GDM1 (cell line): ENCODE measurements at regions not wholly inside any gene's neighbourhood (a gene's known extent, or its start where the extent isn't known, plus 50 kb on each side); places are given as distances from the start of the nearest gene placed in this dataset.

ENCODE experiments used
- DNase-seq: peaks from one replicate; lab custom pipeline; 2025; lab: John Stamatoyannopoulos, UW

- DNase-seq, result no peak
Observed at GRCh38 chr16:49127103-49127502, 154.5 kb downstream of the CBLN1 start.

DNA sequence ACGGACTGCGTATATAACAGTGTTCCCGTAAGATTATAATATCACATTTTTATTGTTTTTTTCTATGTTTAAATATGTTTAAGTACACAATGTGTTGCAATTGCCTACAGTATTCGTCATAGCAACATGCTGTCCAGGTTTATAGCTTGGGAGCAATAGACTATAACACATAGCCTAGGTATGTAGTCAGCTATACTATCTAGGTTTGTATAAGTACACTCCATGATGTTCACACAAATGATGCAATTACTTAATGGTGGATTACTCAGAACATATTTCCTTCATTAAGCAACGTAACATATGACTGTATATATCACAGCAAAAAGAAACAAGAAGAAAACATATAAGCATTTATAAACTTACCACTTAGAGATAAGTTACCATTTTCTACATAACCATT, 160.0 kb downstream of the CBLN1 start:
- DNase-seq, result no peak

GRCh38 chr16:49120631-49121030, 161.0 kb downstream of the CBLN1 start:
- DNase-seq, result no peak

DNA sequence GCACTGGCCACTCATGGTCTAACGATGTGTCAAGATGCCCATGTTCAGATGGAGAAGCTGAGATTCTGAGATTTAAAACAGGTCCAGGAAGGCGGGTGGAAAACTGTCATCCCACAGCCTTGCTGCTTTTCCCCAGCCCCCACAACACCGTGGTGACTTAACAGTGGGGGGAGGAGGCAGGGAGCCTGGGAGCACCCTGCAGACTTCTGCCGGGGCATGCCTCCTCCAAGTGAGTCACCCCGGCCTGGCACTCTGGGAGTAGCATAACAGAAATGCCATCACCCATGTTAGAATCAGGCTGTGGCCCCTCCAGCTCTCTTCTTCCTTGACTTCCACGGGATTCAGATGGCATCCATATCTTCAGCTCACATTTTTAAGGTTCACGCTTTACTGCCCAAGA, 164.8 kb downstream of the CBLN1 start:
- no peak for DNase-seq

DNA sequence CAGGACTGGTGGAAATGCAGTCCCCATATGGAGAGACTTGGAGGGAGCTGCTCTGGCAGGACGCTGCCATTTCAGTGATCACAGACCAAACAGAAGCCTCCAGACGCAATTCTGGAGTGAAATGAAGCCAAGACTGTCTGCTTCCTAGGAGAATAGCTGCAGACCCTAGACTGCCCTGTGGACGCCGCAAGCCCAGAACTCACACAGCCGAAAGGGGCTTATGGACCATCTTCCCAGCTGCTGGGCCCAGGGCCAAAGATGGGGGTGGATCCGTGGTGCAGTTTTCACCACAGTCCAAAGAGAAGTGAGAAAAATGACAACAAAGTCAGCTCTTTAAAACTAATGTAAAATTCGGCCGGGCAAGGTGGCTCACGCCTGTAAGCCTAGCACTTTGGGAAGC, 165.7 kb downstream of the CBLN1 start:
- DNase-seq, result no peak

- no peak for DNase-seq
Observed at GRCh38 chr16:49112754-49113153, 168.9 kb downstream of the CBLN1 start.

- no peak for DNase-seq
Observed at GRCh38 chr16:49111351-49111750, 170.3 kb downstream of the CBLN1 start.

DNA sequence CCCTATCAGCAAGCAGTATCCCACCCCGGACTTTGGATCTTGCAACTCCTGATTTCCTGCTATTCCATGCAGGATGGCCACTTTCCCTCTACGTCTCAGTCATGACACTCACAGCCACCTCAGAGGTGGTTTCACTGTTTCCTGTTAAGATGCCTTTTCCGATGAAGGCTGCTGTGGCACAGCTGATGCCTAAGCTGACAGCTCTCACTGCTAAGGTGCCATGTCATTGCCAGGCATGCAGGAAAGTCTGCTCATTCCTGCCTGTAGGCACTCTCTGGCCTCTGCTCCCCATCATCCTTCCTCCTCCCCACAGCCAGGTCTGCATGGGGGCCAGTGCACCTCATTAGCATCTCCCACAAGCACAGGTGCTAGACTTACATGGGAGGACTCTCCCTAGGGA, 173.0 kb downstream of the CBLN1 start:
- DNase-seq, result no peak

GRCh38 chr16:49103298-49103697, 178.3 kb downstream of the CBLN1 start:
- no peak for DNase-seq

- no peak for DNase-seq
Observed at GRCh38 chr16:49101997-49102396, 179.6 kb downstream of the CBLN1 start.

GRCh38 chr16:49100366-49100765, 181.3 kb downstream of the CBLN1 start:
- DNase-seq, result no peak

- DNase-seq, result no peak
Observed at GRCh38 chr16:49097964-49098363, 183.7 kb downstream of the CBLN1 start.

DNA sequence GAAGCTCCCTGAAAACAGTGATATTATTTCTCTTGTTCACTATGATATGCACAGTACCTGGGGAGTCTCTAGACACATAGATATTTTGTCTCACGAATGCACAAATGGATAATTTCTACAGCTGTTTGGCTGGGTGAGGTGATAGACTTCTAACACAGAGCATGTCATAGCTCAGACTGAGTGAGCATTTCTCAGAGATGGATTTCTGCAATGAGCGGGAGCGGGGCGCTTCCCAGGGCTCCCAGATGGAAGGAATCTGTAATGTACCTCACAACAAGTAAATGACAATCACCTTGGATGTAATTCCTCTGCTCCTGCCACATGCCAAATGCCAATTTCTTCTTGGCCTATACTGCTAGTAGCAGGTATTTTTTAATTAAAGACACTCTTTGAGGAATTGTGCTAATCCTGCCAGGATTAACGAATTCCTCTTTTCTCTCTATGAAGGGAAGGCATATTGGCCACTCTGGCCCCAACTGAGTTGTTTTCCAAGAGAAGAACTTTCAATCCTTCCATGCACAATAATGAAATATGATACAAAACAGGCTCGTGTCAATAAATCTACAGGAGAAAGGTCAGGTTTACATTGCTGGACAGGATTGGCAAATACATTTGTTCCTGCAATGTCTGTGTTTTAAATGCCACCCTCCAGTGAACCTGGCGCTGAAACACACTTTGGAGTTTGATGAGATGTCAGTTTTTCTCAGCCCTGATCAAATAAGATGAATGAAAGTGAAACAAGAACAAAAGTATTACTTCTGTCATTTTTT, 185.3 kb downstream of the CBLN1 start:
- no peak for DNase-seq

DNA sequence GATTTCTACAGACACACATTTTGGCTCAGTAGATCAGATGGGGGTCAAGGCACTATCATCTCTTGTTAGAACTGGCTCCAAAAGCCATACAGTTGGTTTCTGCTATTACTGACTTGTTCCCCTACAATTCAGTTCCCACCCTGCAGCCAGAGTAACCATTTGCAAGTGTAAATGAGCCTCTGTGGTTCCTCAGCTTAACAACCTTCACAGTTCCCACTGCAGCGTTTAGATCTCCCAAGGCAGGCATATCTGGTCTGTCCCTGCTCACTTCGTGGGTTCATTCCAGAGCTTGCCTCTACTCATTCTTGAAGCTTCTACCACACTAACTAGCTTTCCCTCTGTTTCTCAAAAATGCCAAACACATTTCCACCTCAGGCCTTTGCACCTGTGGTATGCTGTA, 186.1 kb downstream of the CBLN1 start:
- no peak for DNase-seq

GRCh38 chr16:49094471-49094870, 187.2 kb downstream of the CBLN1 start:
- DNase-seq, result no peak

GRCh38 chr16:49093939-49094338, 187.7 kb downstream of the CBLN1 start:
- no peak for DNase-seq

- no peak for DNase-seq
Observed at GRCh38 chr16:49092704-49093103, 188.9 kb downstream of the CBLN1 start.

- no peak for DNase-seq
Observed at GRCh38 chr16:49089533-49089932, 192.1 kb downstream of the CBLN1 start.

DNA sequence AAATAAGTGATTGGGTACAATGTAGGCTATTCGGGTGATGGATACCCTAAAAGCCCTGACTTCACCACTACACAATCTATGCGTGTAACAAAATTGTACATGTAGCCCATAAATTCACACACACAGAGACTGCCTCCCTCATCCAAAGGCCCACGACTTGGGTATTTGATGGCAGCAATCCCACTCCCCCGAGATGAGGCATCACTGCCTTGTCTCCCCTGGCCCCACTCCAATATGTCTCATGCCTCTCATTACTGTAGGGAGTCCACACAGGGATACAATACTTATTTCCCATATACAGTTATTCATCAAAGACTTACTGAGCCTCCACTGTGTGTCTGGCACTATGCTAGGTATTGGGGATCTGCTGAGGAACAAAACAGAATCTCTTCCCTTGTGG, 192.6 kb downstream of the CBLN1 start:
- DNase-seq, result no peak

DNA sequence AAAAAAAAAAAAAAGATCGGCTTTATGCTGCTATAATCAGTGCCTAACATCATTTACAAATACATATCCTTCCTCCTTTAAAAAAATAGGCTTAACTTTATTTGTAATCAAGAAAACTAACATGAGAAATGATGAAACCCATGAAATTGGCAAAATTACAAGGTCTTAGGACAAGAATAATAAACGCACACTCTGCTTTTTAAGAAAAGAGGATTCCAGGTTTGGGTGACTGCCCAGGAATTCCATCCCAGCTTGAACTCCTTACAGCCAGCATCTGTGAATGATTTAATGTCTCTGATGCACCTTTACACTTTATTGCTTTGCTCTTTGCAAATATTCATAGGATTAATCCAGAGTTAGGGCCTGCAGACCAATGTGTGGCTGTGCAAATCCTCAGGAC, 196.0 kb downstream of the CBLN1 start:
- DNase-seq, result no peak

DNA sequence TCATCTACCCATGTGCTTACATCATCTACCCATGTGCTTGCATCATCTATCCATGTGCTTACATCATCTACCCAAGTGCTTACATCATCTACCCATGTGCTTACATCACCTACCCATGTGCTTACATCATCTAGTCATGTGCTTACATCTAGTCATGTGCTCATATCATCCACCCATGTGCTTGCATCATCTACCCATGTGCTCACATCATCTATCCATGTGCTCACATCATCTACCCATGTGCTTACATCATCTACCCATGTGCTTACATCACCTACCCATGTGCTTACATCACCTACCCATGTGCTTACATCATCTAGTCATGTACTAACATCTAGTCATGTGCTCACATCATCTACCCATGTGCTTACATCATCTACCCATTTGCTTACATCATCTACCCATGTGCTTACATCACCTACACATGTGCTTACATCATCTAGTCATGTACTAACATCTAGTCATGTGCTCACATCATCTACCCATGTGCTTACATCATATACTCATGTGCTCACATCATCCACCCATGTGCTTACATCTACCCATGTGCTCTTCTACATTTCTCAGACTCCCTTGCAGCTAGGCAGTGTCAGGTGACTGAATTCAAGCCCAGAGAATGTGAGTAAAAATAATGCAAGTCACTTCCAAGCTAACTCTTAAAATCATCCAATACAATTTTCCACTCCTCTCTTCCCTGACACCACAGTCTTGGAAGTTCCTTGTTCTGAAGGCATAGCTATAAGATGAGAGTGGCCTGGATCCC, 196.8 kb downstream of the CBLN1 start:
- DNase-seq, result no peak

DNA sequence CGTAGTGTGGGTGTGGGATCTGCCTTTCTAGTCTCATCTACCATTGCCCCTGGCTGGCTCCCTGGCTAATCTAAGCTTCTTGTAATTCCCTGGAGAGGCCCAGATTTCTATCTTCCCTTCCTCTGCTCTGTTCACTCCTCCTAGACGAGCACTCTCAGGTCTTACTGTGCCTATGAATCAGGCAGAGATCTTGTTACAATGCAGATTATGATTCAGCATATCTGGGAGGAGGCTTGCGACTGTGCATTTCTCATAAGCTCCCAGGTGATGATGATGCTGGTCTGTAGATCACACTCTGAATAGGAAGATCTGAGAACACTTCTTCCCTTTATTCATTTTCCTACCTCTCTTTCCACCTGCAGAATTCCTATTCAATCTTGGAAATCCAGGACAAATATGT, 200.1 kb downstream of the CBLN1 start:
- DNase-seq, result no peak

- no peak for DNase-seq
Observed at GRCh38 chr16:49081086-49081485, 200.6 kb downstream of the CBLN1 start.

- DNase-seq, result no peak
Observed at GRCh38 chr16:49078571-49078970, 203.1 kb downstream of the CBLN1 start.
